Gastroesophageal sphincter (tissue), 3 donors: ENCODE measurements at regions not wholly inside any gene's neighbourhood (a gene's known extent, or its start where the extent isn't known, plus 50 kb on each side); places are given as distances from the start of the nearest gene placed in this dataset.

ENCODE experiments used
- POLR2A ChIP-seq, 2 donors: fragments of 450-650 bp; IDR thresholded peaks; one replicate each; pipeline ENCODE4 v1.6.1; 2017; ENCODE audit warnings: antibody characterized with exemption in 2 of 2, mild to moderate bottlenecking in 2 of 2, moderate library complexity in 1 of 2
- POLR2AphosphoS5 ChIP-seq: sonication (generic); formaldehyde crosslinking; IDR thresholded peaks from one replicate; pipeline ENCODE4 v1.6.1; 2017; ENCODE audit warnings: antibody characterized with exemption
- TF ChIP-seq, protein P1 (sequence below), 4 experiments: fragments of 200-600 bp in 2 of 4; fragments of 450-650 bp in 2 of 4; sonication (generic) in 1 of 4; IDR thresholded peaks; one replicate each; pipeline ENCODE4 v1.5.1; 2017 to 2019; ENCODE audit warnings: antibody characterized with exemption in 4 of 4, mild to moderate bottlenecking in 2 of 4, moderate library complexity in 2 of 4

- TF ChIP-seq, protein P1, sequence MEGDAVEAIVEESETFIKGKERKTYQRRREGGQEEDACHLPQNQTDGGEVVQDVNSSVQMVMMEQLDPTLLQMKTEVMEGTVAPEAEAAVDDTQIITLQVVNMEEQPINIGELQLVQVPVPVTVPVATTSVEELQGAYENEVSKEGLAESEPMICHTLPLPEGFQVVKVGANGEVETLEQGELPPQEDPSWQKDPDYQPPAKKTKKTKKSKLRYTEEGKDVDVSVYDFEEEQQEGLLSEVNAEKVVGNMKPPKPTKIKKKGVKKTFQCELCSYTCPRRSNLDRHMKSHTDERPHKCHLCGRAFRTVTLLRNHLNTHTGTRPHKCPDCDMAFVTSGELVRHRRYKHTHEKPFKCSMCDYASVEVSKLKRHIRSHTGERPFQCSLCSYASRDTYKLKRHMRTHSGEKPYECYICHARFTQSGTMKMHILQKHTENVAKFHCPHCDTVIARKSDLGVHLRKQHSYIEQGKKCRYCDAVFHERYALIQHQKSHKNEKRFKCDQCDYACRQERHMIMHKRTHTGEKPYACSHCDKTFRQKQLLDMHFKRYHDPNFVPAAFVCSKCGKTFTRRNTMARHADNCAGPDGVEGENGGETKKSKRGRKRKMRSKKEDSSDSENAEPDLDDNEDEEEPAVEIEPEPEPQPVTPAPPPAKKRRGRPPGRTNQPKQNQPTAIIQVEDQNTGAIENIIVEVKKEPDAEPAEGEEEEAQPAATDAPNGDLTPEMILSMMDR (IDR thresholded peaks at IDR 0.05), result no peak
- no peak for TF ChIP-seq POLR2AphosphoS5
- no peak for TF ChIP-seq POLR2A (IDR thresholded peaks at IDR 0.05)
These were observed 996.2 kb upstream of the FANCL start for GRCh38 chr2:59237311-59237710.
